ENCODE measurements at regions not wholly inside any gene's neighbourhood (a gene's known extent, or its start where the extent isn't known, plus 50 kb on each side); places are given as distances from the start of the nearest gene placed in this dataset.

DNA sequence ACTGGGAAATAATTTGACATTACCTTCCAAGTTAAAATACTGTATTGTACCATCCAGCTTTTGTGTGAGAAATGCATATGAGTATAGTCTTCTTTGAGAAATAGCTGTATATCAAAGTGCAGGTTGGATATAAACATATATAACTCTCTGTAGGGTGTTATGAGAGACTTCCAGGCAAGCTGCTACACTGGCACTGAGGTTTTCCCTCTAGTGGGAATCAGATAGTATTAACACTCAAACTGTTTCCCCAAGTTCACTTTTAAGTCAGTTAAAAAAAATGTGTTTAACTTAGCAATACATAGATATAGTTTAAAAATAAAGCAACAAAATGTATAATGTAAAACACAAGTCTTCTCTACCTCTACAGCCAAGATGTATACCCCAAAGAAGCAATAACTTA lies 368.4 kb upstream of the SLC8A1 start:
- TF ChIP-seq SIN3A (IDR thresholded peaks at IDR 0.05; ENCODE audit: borderline replicate concordance, insufficient read depth, low read length) (no peak), FOXP2 (optimal IDR thresholded peaks at IDR 0.05; ENCODE audit: borderline replicate concordance, extremely low read depth, extremely low read length, insufficient read depth) (no peak), TAF1 (IDR thresholded peaks at IDR 0.05; ENCODE audit: borderline replicate concordance, insufficient read depth, low read length) (no peak), POLR2AphosphoS5 (IDR thresholded peaks at IDR 0.05; ENCODE audit: low read depth, low read length) (no peak)
- TF ChIP-seq, protein P1, sequence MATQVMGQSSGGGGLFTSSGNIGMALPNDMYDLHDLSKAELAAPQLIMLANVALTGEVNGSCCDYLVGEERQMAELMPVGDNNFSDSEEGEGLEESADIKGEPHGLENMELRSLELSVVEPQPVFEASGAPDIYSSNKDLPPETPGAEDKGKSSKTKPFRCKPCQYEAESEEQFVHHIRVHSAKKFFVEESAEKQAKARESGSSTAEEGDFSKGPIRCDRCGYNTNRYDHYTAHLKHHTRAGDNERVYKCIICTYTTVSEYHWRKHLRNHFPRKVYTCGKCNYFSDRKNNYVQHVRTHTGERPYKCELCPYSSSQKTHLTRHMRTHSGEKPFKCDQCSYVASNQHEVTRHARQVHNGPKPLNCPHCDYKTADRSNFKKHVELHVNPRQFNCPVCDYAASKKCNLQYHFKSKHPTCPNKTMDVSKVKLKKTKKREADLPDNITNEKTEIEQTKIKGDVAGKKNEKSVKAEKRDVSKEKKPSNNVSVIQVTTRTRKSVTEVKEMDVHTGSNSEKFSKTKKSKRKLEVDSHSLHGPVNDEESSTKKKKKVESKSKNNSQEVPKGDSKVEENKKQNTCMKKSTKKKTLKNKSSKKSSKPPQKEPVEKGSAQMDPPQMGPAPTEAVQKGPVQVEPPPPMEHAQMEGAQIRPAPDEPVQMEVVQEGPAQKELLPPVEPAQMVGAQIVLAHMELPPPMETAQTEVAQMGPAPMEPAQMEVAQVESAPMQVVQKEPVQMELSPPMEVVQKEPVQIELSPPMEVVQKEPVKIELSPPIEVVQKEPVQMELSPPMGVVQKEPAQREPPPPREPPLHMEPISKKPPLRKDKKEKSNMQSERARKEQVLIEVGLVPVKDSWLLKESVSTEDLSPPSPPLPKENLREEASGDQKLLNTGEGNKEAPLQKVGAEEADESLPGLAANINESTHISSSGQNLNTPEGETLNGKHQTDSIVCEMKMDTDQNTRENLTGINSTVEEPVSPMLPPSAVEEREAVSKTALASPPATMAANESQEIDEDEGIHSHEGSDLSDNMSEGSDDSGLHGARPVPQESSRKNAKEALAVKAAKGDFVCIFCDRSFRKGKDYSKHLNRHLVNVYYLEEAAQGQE (IDR thresholded peaks at IDR 0.05; ENCODE audit: insufficient read depth in 1 of 2, low read depth in 2 of 2, low read length in 2 of 2), result no peak

DNA sequence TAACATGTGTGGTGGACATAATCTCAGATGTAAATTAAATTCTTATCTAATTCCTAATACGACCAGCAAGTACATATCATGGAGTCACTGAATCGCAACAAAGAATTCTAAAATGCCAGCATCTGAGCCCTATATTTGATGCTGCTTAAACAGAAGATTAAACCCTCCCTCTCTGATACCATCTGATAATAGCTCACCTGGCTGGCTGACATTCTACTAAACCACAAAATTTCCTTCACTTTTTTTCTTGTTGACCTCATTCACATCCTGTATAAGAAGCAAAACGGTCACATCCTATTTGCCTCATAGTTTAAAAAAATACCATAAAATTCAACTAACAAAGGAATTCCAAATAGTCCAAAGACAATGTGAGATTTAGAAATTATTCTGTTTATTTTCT lies 371.6 kb upstream of the SLC8A1 start:
- TF ChIP-seq POLR2AphosphoS5 (IDR thresholded peaks at IDR 0.05; ENCODE audit: low read depth, low read length) (no peak), SIN3A (IDR thresholded peaks at IDR 0.05; ENCODE audit: borderline replicate concordance, insufficient read depth, low read length) (no peak)
- TF ChIP-seq, protein P1 (IDR thresholded peaks at IDR 0.05; ENCODE audit: insufficient read depth in 1 of 2, low read depth in 2 of 2, low read length in 2 of 2), result no peak

DNA sequence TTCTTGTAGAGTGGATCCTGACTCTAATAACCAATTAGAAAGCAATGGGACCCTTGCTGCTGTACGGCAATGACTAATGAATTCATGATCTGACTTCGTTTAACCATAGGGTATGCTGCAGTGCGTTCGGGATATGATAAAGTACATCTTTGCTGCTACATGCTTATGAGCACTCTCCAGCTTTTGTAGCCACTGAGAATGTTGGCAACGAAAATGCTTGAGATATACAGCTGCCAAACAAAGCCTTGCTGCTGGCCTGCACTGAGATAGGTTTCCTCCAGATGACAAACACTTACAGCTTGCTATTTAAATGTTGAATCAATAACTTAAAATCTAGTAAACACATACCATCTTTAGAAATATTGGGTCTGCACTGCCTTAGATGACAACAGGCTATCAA lies 372.4 kb upstream of the SLC8A1 start:
- TF ChIP-seq TAF1 (IDR thresholded peaks at IDR 0.05; ENCODE audit: borderline replicate concordance, insufficient read depth, low read length) (no peak), POLR2AphosphoS5 (IDR thresholded peaks at IDR 0.05; ENCODE audit: low read depth, low read length) (no peak), FOXP2 (optimal IDR thresholded peaks at IDR 0.05; ENCODE audit: borderline replicate concordance, extremely low read depth, extremely low read length, insufficient read depth) (no peak), SIN3A (IDR thresholded peaks at IDR 0.05; ENCODE audit: borderline replicate concordance, insufficient read depth, low read length) (no peak)
- TF ChIP-seq, protein P1 (IDR thresholded peaks at IDR 0.05; ENCODE audit: insufficient read depth in 1 of 2, low read depth in 2 of 2, low read length in 2 of 2), result no peak

DNA sequence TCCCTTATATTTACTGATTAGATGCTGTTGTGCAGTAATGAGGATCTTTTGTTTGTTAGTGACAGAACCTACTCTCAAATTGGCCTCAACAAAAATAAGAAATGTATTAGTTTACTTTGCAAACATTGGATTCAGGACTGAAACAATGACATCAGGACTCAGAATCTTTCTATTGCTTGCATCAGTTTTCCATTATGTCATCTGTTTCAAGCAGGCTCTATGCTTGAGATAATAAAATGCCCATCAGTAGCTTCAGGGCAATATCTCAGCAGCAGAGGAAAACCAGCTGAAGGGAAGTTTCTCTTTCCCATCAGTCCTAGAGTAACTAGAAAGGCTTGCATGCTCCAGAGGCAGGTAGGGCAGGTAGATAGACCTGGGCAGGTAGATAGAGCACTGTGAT lies 375.5 kb upstream of the SLC8A1 start:
- TF ChIP-seq TAF1 (IDR thresholded peaks at IDR 0.05; ENCODE audit: borderline replicate concordance, insufficient read depth, low read length) (no peak), SIN3A (IDR thresholded peaks at IDR 0.05; ENCODE audit: borderline replicate concordance, insufficient read depth, low read length) (no peak), FOXP2 (optimal IDR thresholded peaks at IDR 0.05; ENCODE audit: borderline replicate concordance, extremely low read depth, extremely low read length, insufficient read depth) (no peak), POLR2AphosphoS5 (IDR thresholded peaks at IDR 0.05; ENCODE audit: low read depth, low read length) (no peak)
- TF ChIP-seq, protein P1 (IDR thresholded peaks at IDR 0.05; ENCODE audit: insufficient read depth in 1 of 2, low read depth in 2 of 2, low read length in 2 of 2), result no peak

DNA sequence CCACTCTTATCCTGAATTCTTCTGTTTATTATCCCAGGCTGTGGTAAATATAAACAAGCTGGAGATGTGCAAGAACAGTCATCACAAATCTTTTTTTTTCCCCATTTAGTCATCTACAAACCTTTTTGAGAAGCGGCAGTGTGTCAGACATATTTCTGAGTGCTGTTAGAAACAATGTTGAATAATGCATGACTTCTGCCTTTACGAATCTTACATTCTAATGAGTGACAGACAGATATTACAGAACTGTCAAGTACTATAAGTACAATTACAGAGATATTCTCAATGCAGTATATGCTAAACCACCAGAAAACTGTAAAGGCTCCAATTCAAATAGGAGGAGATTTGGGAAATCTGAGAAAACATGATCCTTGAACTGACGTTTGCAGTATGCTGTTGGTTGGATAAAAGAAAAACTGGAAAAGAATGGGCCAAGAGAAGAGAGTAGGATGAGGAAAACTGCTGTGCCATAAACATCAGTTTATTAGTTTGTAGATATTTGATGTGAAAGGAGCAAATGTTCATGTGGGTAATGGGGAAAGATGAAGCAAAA lies 379.5 kb upstream of the SLC8A1 start:
- TF ChIP-seq, protein P1 (IDR thresholded peaks at IDR 0.05; ENCODE audit: insufficient read depth in 1 of 2, low read depth in 2 of 2, low read length in 2 of 2), result no peak
- TF ChIP-seq POLR2AphosphoS5 (IDR thresholded peaks at IDR 0.05; ENCODE audit: low read depth, low read length) (no peak), TAF1 (IDR thresholded peaks at IDR 0.05; ENCODE audit: borderline replicate concordance, insufficient read depth, low read length) (no peak), SIN3A (IDR thresholded peaks at IDR 0.05; ENCODE audit: borderline replicate concordance, insufficient read depth, low read length) (no peak), FOXP2 (optimal IDR thresholded peaks at IDR 0.05; ENCODE audit: borderline replicate concordance, extremely low read depth, extremely low read length, insufficient read depth) (no peak)
